OCI-LY7 (cell line): ENCODE measurements at regions not wholly inside any gene's neighbourhood (a gene's known extent, or its start where the extent isn't known, plus 50 kb on each side); places are given as distances from the start of the nearest gene placed in this dataset.

Experiments used
- CTCF ChIP-seq: fragments of 200-600 bp; sonication (generic); conservative IDR thresholded peaks from 2 replicates; pipeline ENCODE4 v1.5.1; 2014; ENCODE audit warnings: mild to moderate bottlenecking, antibody characterized with exemption, low read length, moderate library complexity, mixed read lengths
- EZH2phosphoT487 ChIP-seq: fragments of 200-600 bp; sonication (generic); IDR thresholded peaks from 2 replicates; pipeline ENCODE4 v1.6.1; 2018; ENCODE audit warnings: low read depth, borderline replicate concordance, mild to moderate bottlenecking, mixed run types, antibody characterized with exemption, low read length, moderate library complexity, mixed read lengths

GRCh38 chr16:56111100-56111499 is 80.2 kb upstream of the GNAO1 start:
- no peak for TF ChIP-seq CTCF
- no peak for TF ChIP-seq EZH2phosphoT487
